NCI-H226 (cell line): ENCODE measurements at regions not wholly inside any gene's neighbourhood (a gene's known extent, or its start where the extent isn't known, plus 50 kb on each side); places are given as distances from the start of the nearest gene placed in this dataset.
A peak's percentile ranks its signal among the peaks of the same experiment; 100 is the strongest.

ENCODE experiments used
- DNase-seq: peaks from one replicate; pipeline ENCODE4 v3.0.0-alpha.2; 2015

DNA sequence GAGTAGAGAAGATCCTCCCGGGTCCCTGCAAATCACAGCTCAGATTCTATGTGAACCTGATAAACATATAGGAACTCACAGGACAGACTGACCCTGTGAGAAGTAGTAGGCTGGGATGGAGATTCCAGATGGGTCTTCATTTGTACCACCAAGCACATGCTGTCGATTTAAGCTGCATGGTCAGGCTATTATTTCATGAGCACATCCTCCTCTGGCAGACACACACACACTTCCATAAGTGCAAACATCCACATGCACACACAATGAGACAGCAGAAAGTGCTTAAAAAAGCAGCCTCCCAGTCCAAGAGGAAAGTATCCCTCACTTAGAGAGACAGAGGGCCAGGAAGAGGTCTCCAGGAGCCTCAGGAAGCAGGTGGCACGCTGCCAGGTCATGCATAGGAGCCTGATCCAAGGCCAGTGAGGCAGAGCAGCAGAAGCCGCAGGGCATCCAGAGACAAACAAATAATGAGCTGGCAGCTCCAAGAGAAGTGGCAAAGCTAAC, 131.8 kb downstream of the UNC5CL start:
- DNase-seq: no peak

- DNase-seq: no peak
Observed at GRCh38 chr6:40906759-40907158, 132.3 kb downstream of the UNC5CL start.

- DNase-seq: no peak
Observed at GRCh38 chr6:40904583-40905194, 134.3 kb downstream of the UNC5CL start.

DNA sequence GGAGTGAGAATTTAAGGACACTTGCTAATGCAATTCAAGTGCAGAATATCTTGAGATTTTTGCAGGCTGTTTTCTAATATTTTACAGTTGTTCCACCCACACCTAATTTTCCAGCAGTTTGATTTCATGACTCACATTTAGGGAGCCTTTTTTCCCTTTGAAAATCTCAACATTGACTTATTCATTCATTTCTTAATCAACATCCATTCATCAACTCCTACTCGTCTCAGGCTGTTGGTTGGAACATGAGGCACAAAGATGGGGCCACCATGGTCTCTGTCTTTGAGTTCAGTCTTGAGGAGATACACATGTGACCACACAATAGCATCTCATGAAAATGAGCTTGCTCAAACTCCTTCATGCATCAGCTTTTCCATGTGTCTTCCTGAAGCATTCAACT, 135.6 kb downstream of the UNC5CL start:
- no peak for DNase-seq

GRCh38 chr6:40901322-40902055, 137.5 kb downstream of the UNC5CL start:
- no peak for DNase-seq

- no peak for DNase-seq
Observed at GRCh38 chr6:40900791-40901190, 138.2 kb downstream of the UNC5CL start.

- DNase-seq: no peak
Observed at GRCh38 chr6:40899684-40900155, 139.3 kb downstream of the UNC5CL start.

GRCh38 chr6:40898073-40898472, 140.9 kb downstream of the UNC5CL start:
- DNase-seq: no peak

DNA sequence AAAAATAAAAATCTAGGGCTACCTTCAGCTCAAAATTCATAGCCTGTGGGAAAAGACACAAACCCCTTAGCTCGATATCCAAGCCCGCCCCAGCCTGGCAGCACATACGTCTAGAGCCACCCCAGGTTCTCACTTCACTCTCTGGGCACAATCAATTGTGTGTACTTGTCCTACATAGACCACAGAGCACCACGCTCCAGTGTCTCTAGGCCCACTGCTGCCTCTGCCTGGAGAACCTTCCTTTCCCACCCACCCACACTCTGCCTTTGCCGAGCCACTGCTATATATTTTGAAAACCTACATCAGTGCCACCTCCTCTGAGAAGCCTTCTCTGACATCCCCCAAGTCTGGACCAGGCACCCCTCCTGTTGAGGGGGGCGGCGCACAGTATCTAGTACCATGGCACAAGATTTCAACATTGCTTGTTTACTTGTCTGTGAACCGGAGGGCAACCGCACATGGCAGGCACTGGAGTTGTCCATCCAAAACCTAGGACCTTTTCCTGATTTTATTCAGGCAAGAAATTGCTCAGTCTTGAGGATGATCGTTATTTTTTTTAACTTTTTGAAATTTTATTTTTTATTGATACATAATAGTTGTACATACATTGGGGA, 141.5 kb downstream of the UNC5CL start:
- no peak for DNase-seq

- DNase-seq: no peak
Observed at GRCh38 chr6:40896696-40897095, 142.3 kb downstream of the UNC5CL start.

GRCh38 chr6:40894962-40895799, 143.8 kb downstream of the UNC5CL start:
- peak; percentile 3 for DNase-seq

GRCh38 chr6:40893021-40893420, 146.0 kb downstream of the UNC5CL start:
- no peak for DNase-seq

- DNase-seq: no peak
Observed at GRCh38 chr6:40892223-40892622, 146.8 kb downstream of the UNC5CL start.

DNA sequence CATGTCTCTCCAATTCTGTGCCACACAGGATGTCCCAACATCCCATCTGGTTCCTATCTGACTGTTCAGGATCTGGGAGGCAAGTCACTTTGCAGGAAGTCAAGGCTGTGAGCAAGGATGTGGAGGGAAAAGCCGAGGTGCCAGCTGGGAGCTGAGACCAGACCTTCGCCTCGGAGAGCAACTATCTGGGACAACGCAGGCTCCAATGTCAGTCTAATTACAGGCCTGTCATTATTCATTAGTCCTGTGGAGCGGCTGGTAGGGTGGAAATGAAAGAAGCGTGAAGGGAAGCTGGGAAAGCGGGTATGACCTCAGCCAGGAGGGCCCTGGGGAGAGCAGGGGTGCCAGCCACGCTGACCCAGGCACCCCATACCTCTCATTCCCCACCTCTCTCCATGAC, 147.3 kb downstream of the UNC5CL start:
- DNase-seq: no peak

- no peak for DNase-seq
Observed at GRCh38 chr6:40891131-40891530, 147.9 kb downstream of the UNC5CL start.

DNA sequence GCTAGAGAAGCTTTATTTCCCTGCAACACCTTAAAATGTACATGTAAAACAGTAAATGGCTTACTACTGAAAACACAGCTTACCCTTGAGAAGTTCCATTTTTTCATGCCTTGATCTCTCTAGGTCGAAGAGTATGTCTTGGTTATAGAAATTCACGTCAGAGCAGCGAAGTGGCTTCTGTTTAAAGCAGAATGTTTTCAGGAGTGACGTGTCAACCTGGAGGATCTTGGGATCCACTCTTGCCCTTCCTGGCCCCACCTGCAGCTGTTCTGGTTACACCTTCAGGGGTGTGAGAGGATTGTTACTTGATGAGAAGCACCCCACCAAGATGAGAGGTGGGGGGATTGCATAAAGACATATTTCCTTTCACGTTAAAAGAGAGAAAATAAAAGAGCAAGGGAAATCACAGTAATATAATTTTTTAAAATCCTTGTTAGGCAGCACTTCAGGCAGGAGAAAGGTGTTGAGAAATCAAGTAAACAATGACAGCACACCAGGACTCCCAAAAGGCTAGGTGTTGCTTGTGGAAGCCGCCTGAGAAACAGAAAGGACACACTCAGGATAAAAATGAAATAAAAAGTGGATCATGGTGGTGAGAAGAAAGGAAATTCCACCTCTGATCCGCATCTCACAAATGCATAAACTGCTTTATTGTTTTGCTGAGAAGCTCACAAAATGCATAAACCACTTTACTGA, 149.7 kb downstream of the UNC5CL start:
- DNase-seq: no peak

DNA sequence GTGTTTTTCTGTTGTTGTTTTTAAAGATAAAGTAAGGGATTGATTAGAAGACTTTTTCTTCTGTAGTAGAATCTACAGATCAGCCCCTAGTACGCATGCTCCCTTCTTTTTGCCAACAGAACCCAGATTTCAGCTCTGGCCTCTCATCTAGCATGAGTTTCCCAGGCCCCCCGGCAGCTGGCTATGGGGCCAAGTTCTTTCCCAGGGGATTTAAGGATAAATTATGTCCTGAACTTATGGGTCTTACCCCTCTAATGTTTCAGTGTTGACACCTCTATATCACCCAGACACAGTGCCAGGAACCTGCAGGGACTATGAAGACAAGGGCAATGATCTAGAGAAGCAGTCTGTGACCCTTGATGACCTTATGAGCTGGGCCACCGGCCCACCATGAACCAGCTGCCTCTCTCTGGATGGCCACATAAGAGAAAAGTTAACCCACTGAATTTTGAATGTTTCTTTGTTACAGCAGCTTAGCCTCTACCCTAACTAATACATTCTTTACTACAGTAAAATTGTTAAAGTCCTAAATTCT, 150.5 kb downstream of the UNC5CL start:
- no peak for DNase-seq

DNA sequence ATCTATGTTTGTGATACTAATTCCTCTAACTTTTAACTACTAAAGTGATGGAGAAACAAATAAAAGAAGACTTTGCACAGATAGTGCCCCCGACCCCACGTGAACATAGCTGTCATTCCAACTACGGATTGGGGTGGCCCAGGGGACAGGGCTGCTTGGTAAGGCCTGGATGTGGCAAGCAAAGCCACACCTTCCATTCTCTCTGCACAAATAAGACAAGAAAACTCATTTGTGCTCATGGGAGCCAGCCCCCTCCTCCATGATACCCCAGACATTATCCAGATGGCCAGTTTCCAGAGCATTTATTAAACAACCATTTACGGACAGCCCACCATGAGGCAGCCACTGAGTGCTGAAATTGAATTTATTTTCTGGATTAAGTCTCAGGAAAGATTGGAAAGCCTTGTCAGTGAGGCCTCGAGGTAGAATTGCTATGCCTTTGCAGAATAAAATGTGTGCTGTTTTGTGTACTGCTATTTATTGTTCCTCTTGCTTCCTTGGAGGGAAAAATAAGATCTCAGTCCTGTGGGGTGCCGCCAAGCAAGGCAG, 151.2 kb downstream of the UNC5CL start:
- DNase-seq: no peak

- no peak for DNase-seq
Observed at GRCh38 chr6:40887079-40887791, 151.8 kb downstream of the UNC5CL start.

DNA sequence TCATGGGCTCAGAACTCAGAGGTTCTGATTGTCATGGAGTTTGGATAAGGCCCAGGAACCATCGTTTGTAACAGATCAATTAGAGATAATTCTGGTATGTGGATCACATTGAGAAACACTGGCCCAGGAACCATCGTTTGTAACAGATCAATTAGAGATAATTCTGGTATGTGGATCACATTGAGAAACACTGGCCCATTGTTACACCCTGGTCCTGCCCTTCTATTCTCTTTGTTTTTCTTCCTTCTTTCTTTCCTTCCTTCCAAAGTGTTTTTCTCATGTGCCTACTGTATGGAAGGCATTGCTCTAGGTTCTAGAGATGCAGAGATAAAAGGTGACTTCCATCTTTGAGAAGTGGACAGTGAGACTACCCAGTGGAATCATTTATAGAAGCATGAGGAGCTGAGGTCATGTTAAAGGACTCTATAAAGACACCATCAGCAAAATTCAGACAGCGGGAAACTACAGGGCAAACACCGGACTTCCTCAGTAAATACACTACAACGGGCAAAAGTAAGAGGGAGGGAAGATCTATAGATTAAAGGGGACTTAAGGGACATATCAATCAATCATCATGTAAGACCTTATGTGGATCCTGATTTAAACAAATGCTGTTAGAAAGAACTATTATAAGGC, 153.8 kb downstream of the UNC5CL start:
- no peak for DNase-seq
